Neural progenitor cell (in vitro differentiated cells): ENCODE measurements at regions not wholly inside any gene's neighbourhood (a gene's known extent, or its start where the extent isn't known, plus 50 kb on each side); places are given as distances from the start of the nearest gene placed in this dataset.

Experiments used
- CTCF ChIP-seq: fragments of 200-600 bp; sonication (generic); IDR thresholded peaks from 2 replicates; pipeline ENCODE4 v1.5.1; 2017; ENCODE audit warnings: antibody characterized with exemption, mild to moderate bottlenecking
- EZH2phosphoT487 ChIP-seq: fragments of 200-600 bp; sonication (generic); IDR thresholded peaks from 2 replicates; pipeline ENCODE4 v1.6.1; 2017; ENCODE audit warnings: antibody characterized with exemption

DNA sequence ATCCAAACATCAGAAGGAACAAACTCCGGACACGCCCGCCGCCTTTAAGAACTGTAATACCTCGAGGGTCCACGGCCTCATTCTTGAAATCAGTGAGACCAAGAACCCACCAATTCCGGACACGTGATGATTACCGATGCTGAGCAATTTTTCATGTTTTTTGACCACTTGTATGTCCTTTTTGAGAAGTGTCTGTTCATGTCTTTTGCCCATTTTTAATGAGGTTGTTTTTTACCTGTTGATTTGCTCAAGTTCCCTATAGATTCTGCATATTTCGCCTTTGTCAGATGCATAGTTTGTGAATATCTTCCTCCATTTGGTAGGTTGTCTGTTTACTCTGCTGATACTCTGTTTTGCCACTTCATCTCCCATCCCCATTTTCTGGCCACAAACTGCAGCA is 150.4 kb downstream of the IRS1 start:
- no peak for TF ChIP-seq CTCF
- TF ChIP-seq EZH2phosphoT487, result no peak
